ENCODE measurements at regions not wholly inside any gene's neighbourhood (a gene's known extent, or its start where the extent isn't known, plus 50 kb on each side); places are given as distances from the start of the nearest gene placed in this dataset.

GRCh38 chr5:37984300-37984699, 144.5 kb upstream of the GDNF start:
- Histone ChIP-seq H3K79me2 (ENCODE audit: insufficient read depth, low read length) (no peaks in the 10 kb centered on the region), H3K4me1 (ENCODE audit: control insufficient read depth in 1 of 2, insufficient read depth in 2 of 2, low read length in 2 of 2) (no peaks in the 10 kb centered on the region), H3K4me2 (ENCODE audit: low read length) (no peak overlapping the region), H3K27ac (ENCODE audit: low read depth, low read length) (no peak overlapping the region), H2AFZ (ENCODE audit: low read depth, low read length, poor library complexity, severe bottlenecking) (no peak overlapping the region), H3K9ac (ENCODE audit: low read length) (no peak overlapping the region), H3K27me3 (ENCODE audit: insufficient read depth, low read length) (peaks cover 34% of the 10 kb centered on the region), H3K36me3 (ENCODE audit: control insufficient read depth in 1 of 2, insufficient read depth in 2 of 2, low read length in 2 of 2) (no peaks in the 10 kb centered on the region), H3K4me3 (replicated peaks in 1 of 2; ENCODE audit: low read depth in 1 of 2, low read length in 2 of 2) (no peak overlapping the region), H3K9me3 (ENCODE audit: control insufficient read depth in 1 of 2, insufficient read depth in 1 of 2, low read depth in 1 of 2, low read length in 2 of 2) (0 out of 4 replicates have a peak, but pooled peaks cover 0 to 4% of the 10 kb centered on the region in 2 experiments), H3K9me2 (ENCODE audit: insufficient read depth) (no peaks in the 10 kb centered on the region), H4K20me1 (ENCODE audit: insufficient read depth) (no peaks in the 10 kb centered on the region)
- TF ChIP-seq ATF3 (IDR thresholded peaks at IDR 0.05) (no peak), ELF1 (IDR thresholded peaks at IDR 0.05; ENCODE audit: borderline replicate concordance, low read depth) (no peak), YY1 (IDR thresholded peaks at IDR 0.05; ENCODE audit: extremely low read depth, insufficient replicate concordance, low read depth, low read length) (no peak), EGR1 (IDR thresholded peaks at IDR 0.05; ENCODE audit: low read depth) (no peak), POLR2A (IDR thresholded peaks at IDR 0.05; ENCODE audit: borderline replicate concordance, extremely low read depth, insufficient read depth, insufficient read length) (no peak), REST (IDR thresholded peaks at IDR 0.05; ENCODE audit: low read depth) (no peak), FOSL1 (IDR thresholded peaks at IDR 0.05; ENCODE audit: low read depth) (no peak), EZH2 (IDR thresholded peaks at IDR 0.05) (no peak), CEBPB (IDR thresholded peaks at IDR 0.05; ENCODE audit: low read depth) (no peak), SIN3A (IDR thresholded peaks at IDR 0.05; ENCODE audit: low read depth) (no peak)
- ChIA-PET POLR2A (no interaction called here), CTCF (no interaction called here), RAD21 (ENCODE audit: low non-redundant PET in 1 of 2, low total read pairs in 2 of 2, uncharacterized antibody in 2 of 2, unreplicated experiment in 2 of 2) (no interaction called here)
- no TSS peak for BruUV-seq (replicated peaks)
- intact Hi-C loops (cut with micrococcal nuclease): no loop called here
- ATAC-seq (no peak), DNase-seq (ENCODE audit: low read depth, low spot score) (no peak)
